Esophagus squamous epithelium (tissue), 5 donors: ENCODE measurements at regions not wholly inside any gene's neighbourhood (a gene's known extent, or its start where the extent isn't known, plus 50 kb on each side); places are given as distances from the start of the nearest gene placed in this dataset.

Experiments
- DNase-seq: peaks from one replicate; lab custom pipeline; 2025; lab: John Stamatoyannopoulos, UW
- H3K27ac ChIP-seq, 4 donors: fragments of 200-600 bp; sonication (generic); one replicate each; pipeline ENCODE4 v1.5.1; 2016 to 2019; ENCODE audit warnings: mild to moderate bottlenecking in 1 of 4
- H3K27me3 ChIP-seq, 4 donors: fragments of 200-600 bp; sonication (generic); 1 replicate in 3 of 4; 2 replicates in 1 of 4; pipeline versions ENCODE4 v1.5.1 to v1.6.0; 2017 to 2021; ENCODE audit warnings: antibody characterized with exemption in 1 of 4
- H3K36me3 ChIP-seq, 3 donors: fragments of 200-600 bp; sonication (generic); one replicate each; pipeline ENCODE4 v1.5.1; 2016 to 2019
- H3K4me1 ChIP-seq, 3 donors: fragments of 200-600 bp; sonication (generic); one replicate each; pipeline ENCODE4 v1.5.1; 2017 to 2019
- H3K4me3 ChIP-seq, 4 donors: fragments of 200-600 bp; sonication (generic); 1 replicate in 3 of 4; 2 replicates in 1 of 4; pipeline ENCODE4 v1.5.1; 2016 to 2019; ENCODE audit warnings: mild to moderate bottlenecking in 2 of 4, moderate library complexity in 1 of 4
- H3K9me3 ChIP-seq, 3 donors: fragments of 200-600 bp; sonication (generic); one replicate each; pipeline ENCODE4 v1.5.1; 2016 to 2019
- CTCF ChIP-seq, 6 experiments: fragments of 450-650 bp in 4 of 6; fragments of 200-600 bp in 2 of 6; sonication (generic) in 2 of 6; IDR thresholded peaks; one replicate each; pipeline ENCODE4 v1.5.1; 2016 to 2019; ENCODE audit warnings: antibody characterized with exemption in 6 of 6, mild to moderate bottlenecking in 4 of 6, moderate library complexity in 4 of 6
- POLR2A ChIP-seq, 4 donors: fragments of 450-650 bp; IDR thresholded peaks; one replicate each; pipeline ENCODE4 v1.6.1; 2017; ENCODE audit warnings: antibody characterized with exemption in 4 of 4, mild to moderate bottlenecking in 4 of 4, moderate library complexity in 3 of 4
- WGBS, 2 donors: methylation state at CpG; one replicate each; pipeline ENCODE4 v1.1.5; 2018; 5-methylcytosine and 5-hydroxymethylcytosine counted together
- intact Hi-C: fragments of 100-400 bp; cut with DNase I; formaldehyde crosslinking; loops from one replicate; pipeline ENCODE4 v1.15.0; 2022
- donor health status: DM: yes; HTN: yes; CAD: no.

- no peaks in the 10 kb centered on the region for H3K27me3 ChIP-seq
- WGBS, 2 donors, result 83 to 89% methylated on average over 2 to 3 of the region's 5 CpGs
- DNase-seq, result no peak
- no peaks in the 10 kb centered on the region for H3K36me3 ChIP-seq
- intact Hi-C loops, result no loop called here
- H3K4me1 ChIP-seq, result peaks cover 0 to 3% (median 0%) of the 10 kb centered on the region in 3 donors
- H3K9me3 ChIP-seq, result peaks cover 0 to 4% (median 0%) of the 10 kb centered on the region in 3 donors
- no peak overlapping the region for H3K27ac ChIP-seq
- no peak overlapping the region for H3K4me3 ChIP-seq
- TF ChIP-seq CTCF (IDR thresholded peaks at IDR 0.05), result no peak
- TF ChIP-seq POLR2A (IDR thresholded peaks at IDR 0.05), result no peak
Observed at GRCh38 chr7:32330602-32331001, 159.6 kb downstream of the LSM5 start.

- Histone ChIP-seq H3K4me3 (no peak overlapping the region), H3K9me3 (no peaks in the 10 kb centered on the region), H3K36me3 (no peaks in the 10 kb centered on the region), H3K4me1 (no peaks in the 10 kb centered on the region), H3K27me3 (no peaks in the 10 kb centered on the region), H3K27ac (no peak overlapping the region)
- WGBS, 2 donors, result 29 to 54% methylated on average over 1 of the region's 1 CpG
- DNase-seq, result no peak
- TF ChIP-seq POLR2A (IDR thresholded peaks at IDR 0.05) (no peak), CTCF (IDR thresholded peaks at IDR 0.05) (no peak)
- intact Hi-C loops, result no loop called here
Observed at GRCh38 chr7:32326078-32326477, 164.1 kb downstream of the LSM5 start.

- DNase-seq, result no peak
- TF ChIP-seq POLR2A (IDR thresholded peaks at IDR 0.05) (no peak), CTCF (IDR thresholded peaks at IDR 0.05) (no peak)
- no peaks in the 10 kb centered on the region for H3K36me3 ChIP-seq
- no peaks in the 10 kb centered on the region for H3K9me3 ChIP-seq
- H3K27me3 ChIP-seq, result peaks cover 0 to 15% (median 0%) of the 10 kb centered on the region in 4 donors
- intact Hi-C loops, result no loop called here
- peaks cover 0 to 4% (median 0%) of the 10 kb centered on the region in 3 donors for H3K4me1 ChIP-seq
- no peak overlapping the region for H3K27ac ChIP-seq
- H3K4me3 ChIP-seq, result no peak overlapping the region
- 83 to 93% methylated on average over 2 to 3 of the region's 3 CpGs for WGBS, 2 donors
Observed at GRCh38 chr7:32323712-32324111, 166.5 kb downstream of the LSM5 start.

GRCh38 chr7:32319012-32319382 lies 171.2 kb downstream of the LSM5 start:
- no peaks in the 10 kb centered on the region for H3K36me3 ChIP-seq
- 56 to 80% methylated on average over 15 to 19 of the region's 19 CpGs for WGBS, 2 donors
- H3K27me3 ChIP-seq, result peaks cover 0 to 25% (median 0%) of the 10 kb centered on the region in 4 donors
- H3K4me3 ChIP-seq, result peak overlapping the region in 2 of 4 donors; percentile 27 to 45
- intact Hi-C loops, result no loop called here
- TF ChIP-seq CTCF (IDR thresholded peaks at IDR 0.05), result no peak
- no peak for TF ChIP-seq POLR2A (IDR thresholded peaks at IDR 0.05)
- no peaks in the 10 kb centered on the region for H3K9me3 ChIP-seq
- DNase-seq, result no peak
- H3K4me1 ChIP-seq, result peaks cover 0 to 11% (median 0%) of the 10 kb centered on the region in 3 donors
- no peak overlapping the region for H3K27ac ChIP-seq

- TF ChIP-seq POLR2A (IDR thresholded peaks at IDR 0.05) (no peak), CTCF (IDR thresholded peaks at IDR 0.05) (no peak)
- Histone ChIP-seq H3K36me3 (no peaks in the 10 kb centered on the region), H3K4me1 (peaks cover 0 to 11% (median 0%) of the 10 kb centered on the region in 3 donors), H3K27me3 (peaks cover 0 to 25% (median 0%) of the 10 kb centered on the region in 4 donors), H3K4me3 (peak overlapping the region in 3 of 4 donors; percentile 9 to 45 (median 27)), H3K9me3 (no peaks in the 10 kb centered on the region), H3K27ac (no peak overlapping the region)
- intact Hi-C loops, result no loop called here
- no peak for DNase-seq
- 32 to 70% methylated on average over 17 to 26 of the region's 36 CpGs for WGBS, 2 donors
Observed at GRCh38 chr7:32318300-32319011, 171.7 kb downstream of the LSM5 start.
